ENCODE measurements at regions not wholly inside any gene's neighbourhood (a gene's known extent, or its start where the extent isn't known, plus 50 kb on each side); places are given as distances from the start of the nearest gene placed in this dataset.

- Histone ChIP-seq H4K20me1 (ENCODE audit: insufficient read depth) (no peaks in the 10 kb centered on the region), H3K79me2 (ENCODE audit: low read depth) (no peaks in the 10 kb centered on the region), H3K4me1 (replicated peaks; ENCODE audit: insufficient read depth) (peaks cover 6% of the 10 kb centered on the region), H3F3A (ENCODE audit: insufficient read depth, low read depth) (no peaks in the 10 kb centered on the region), H3K9me3 (ENCODE audit: insufficient read depth, low read depth) (no peaks in the 10 kb centered on the region), H3K9me2 (ENCODE audit: insufficient read depth) (no peaks in the 10 kb centered on the region), H3K27me3 (ENCODE audit: insufficient read depth, low read depth) (no peaks in the 10 kb centered on the region), H3K4me2 (no peak overlapping the region), H2AFZ (no peak overlapping the region), H3K4me3 (no peak overlapping the region), H3K36me3 (ENCODE audit: low read depth) (no peaks in the 10 kb centered on the region), H3K27ac (no peak overlapping the region)
- POLR2A ChIA-PET (ENCODE audit: unreplicated experiment), result no interaction called here
- BruUV-seq (replicated peaks), result no TSS peak
- no peak for DNase-seq
- intact Hi-C loops (cut with micrococcal nuclease; ENCODE audit: unreplicated experiment), result no loop called here
- CTCF ChIA-PET, result no interaction called here
- TF ChIP-seq EZH2 (IDR thresholded peaks at IDR 0.05; ENCODE audit: low read depth) (no peak), CTCF (conservative IDR thresholded peaks at IDR 0.05) (no peak)
These were observed 209.5 kb upstream of the KCTD7 start for GRCh38 chr7:66419210-66419609.

GRCh38 chr7:66421830-66422475 lies 206.7 kb upstream of the KCTD7 start:
- H3K27me3 ChIP-seq (ENCODE audit: insufficient read depth, low read depth), result no peaks in the 10 kb centered on the region
- no peaks in the 10 kb centered on the region for H3F3A ChIP-seq (ENCODE audit: insufficient read depth, low read depth)
- no peaks in the 10 kb centered on the region for H3K36me3 ChIP-seq (ENCODE audit: low read depth)
- ChIA-PET POLR2A (ENCODE audit: unreplicated experiment) (no interaction called here), CTCF (no interaction called here)
- no peak overlapping the region for H3K27ac ChIP-seq
- no peaks in the 10 kb centered on the region for H3K4me1 ChIP-seq (replicated peaks; ENCODE audit: insufficient read depth)
- no peak overlapping the region for H3K4me2 ChIP-seq
- no peak for TF ChIP-seq CTCF (conservative IDR thresholded peaks at IDR 0.05)
- no peak for TF ChIP-seq EZH2 (IDR thresholded peaks at IDR 0.05; ENCODE audit: low read depth)
- H3K9me2 ChIP-seq (ENCODE audit: insufficient read depth), result no peaks in the 10 kb centered on the region
- H3K4me3 ChIP-seq, result no peak overlapping the region
- no peak overlapping the region for H2AFZ ChIP-seq
- no TSS peak for BruUV-seq (replicated peaks)
- intact Hi-C loops (cut with micrococcal nuclease; ENCODE audit: unreplicated experiment), result no loop called here
- no peak for DNase-seq
- no peaks in the 10 kb centered on the region for H4K20me1 ChIP-seq (ENCODE audit: insufficient read depth)
- no peaks in the 10 kb centered on the region for H3K9me3 ChIP-seq (ENCODE audit: insufficient read depth, low read depth)
- H3K79me2 ChIP-seq (ENCODE audit: low read depth), result no peaks in the 10 kb centered on the region

- BruUV-seq (replicated peaks), result no TSS peak
- Histone ChIP-seq H3K27ac (no peak overlapping the region), H3K4me1 (replicated peaks; ENCODE audit: insufficient read depth) (no peaks in the 10 kb centered on the region), H3F3A (ENCODE audit: insufficient read depth, low read depth) (no peaks in the 10 kb centered on the region), H4K20me1 (ENCODE audit: insufficient read depth) (no peaks in the 10 kb centered on the region), H3K79me2 (ENCODE audit: low read depth) (no peaks in the 10 kb centered on the region), H3K9me2 (ENCODE audit: insufficient read depth) (no peaks in the 10 kb centered on the region), H3K36me3 (ENCODE audit: low read depth) (no peaks in the 10 kb centered on the region), H3K27me3 (ENCODE audit: insufficient read depth, low read depth) (no peaks in the 10 kb centered on the region), H3K4me3 (no peak overlapping the region), H3K9me3 (ENCODE audit: insufficient read depth, low read depth) (no peaks in the 10 kb centered on the region), H3K4me2 (no peak overlapping the region), H2AFZ (no peak overlapping the region)
- DNase-seq, result no peak
- TF ChIP-seq CTCF (conservative IDR thresholded peaks at IDR 0.05), result no peak
- TF ChIP-seq EZH2 (IDR thresholded peaks at IDR 0.05; ENCODE audit: low read depth), result no peak
- ChIA-PET POLR2A (ENCODE audit: unreplicated experiment) (no interaction called here), CTCF (no interaction called here)
- intact Hi-C loops (cut with micrococcal nuclease; ENCODE audit: unreplicated experiment), result no loop called here
These were observed 205.0 kb upstream of the KCTD7 start for GRCh38 chr7:66423729-66424128.
